Activated effector memory CD4-positive, alpha-beta T cell treated with Interleukin-2 at 50 U/mL for 16 hours (primary cell): ENCODE measurements at regions not wholly inside any gene's neighbourhood (a gene's known extent, or its start where the extent isn't known, plus 50 kb on each side); places are given as distances from the start of the nearest gene placed in this dataset.
"Not testable (repeated sequence)": the region's sequence is repeated elsewhere in the genome, so short reads cannot be mapped to it uniquely, and the experiment has no call there.

Experiments
- DNase-seq: peaks from one replicate; pipeline ENCODE4 v3.0.0-alpha.2; 2020

DNA sequence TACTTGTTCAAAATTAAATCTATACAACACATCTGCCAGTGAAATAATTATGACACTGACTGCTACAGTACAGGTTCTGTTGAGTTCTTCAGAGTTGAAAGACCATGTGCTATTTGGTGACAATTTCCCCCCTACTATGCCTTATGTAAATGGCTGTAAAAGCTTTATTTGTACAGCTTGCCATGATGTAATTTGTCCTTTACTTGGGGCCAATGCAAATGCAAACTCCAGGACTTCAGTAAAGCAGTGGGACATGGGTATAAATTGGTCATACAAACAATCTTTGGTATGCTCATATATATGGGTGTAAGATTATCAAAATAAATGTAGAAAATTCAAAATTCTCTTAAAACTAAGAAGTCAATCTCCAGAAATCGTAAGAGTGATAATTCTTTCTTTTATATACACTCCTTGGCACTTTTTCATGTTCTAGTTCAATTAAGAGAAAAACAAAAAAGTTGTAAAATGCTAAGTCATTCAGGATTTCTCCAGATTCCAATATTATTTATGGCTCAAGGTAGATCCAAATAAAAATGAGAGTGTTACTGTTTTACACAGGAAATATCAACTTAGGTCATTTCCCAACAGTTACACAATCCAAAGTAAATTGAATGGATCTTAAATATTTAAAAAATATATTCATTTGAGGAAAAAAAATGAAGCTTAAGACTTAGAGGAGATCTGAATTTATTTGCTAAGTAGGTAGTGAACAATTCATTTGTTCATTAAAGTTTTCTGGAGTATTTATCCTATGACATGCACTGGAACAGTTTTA lies 1310.5 kb upstream of the CITED2 start:
- no peak for DNase-seq

DNA sequence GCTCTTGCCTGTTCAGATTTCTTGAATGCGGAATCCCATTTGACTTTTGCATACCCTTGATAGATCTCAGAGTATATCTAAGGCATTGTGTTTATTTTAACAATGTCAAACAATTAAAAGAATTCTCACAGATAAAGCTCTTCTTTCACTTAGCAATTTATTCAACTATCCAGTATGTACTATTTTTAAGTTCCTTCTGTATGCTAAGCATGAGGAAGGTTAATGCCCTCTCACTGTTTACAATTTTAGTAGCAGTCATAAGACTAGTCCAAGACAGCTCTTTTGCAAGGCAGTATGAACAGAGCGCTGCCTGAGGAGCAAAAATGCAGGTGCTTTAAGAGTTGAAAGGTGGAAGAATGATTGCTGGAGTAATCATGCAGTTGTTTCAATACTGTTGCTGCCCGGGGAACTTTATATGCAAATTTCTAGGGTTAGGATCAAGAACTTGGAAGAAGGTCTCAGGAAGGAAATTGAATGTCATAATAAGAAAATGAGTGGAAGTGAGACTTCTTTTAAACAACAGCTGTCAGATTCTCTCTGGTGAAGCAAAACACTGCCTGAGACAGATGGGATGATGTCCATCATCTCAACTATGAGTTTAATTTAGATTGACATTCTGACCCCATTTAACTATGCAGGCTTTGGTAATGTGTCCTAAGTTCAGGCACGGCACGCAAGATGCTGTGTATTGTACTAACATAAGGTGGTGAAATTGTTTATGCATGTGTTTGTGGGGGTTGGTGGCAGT lies 1303.5 kb upstream of the CITED2 start:
- DNase-seq: no peak

DNA sequence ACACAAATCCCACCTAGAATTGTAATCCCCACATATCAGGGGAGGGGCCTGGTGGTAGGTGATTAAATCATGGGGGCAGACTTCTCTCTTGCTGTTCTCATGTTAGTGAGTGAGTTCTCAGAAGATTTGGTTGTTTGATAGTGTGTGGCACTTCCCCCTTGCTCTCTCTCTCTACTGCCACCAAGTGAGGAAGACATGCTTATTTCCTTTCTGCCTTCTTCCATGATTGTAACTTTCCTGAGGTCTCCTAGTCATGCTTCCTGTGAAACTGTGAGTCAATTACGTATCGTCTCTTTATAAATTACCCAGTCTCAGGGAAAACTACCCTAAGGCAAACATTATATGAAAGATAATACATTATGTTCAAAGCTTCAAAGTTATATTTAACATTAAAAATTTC lies 1297.5 kb upstream of the CITED2 start:
- DNase-seq: no peak

DNA sequence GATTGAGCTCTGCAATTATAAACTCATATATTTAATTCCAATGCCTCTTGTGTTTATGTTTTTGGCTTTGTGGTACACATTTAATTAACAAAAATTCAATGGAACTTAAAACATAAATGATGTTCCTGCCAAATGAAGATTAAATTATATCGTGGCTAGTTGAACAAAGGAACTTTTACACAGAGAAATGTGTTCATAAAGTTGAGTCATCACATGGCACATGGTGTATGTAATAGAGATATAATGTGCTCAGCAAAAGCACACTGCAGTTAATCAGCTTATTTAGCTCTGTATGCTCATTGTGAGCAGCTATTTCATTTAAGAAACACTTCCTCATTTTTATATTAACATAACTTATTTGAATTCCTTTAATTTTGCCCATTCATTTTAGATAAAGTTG lies 1295.6 kb upstream of the CITED2 start:
- DNase-seq: no peak

DNA sequence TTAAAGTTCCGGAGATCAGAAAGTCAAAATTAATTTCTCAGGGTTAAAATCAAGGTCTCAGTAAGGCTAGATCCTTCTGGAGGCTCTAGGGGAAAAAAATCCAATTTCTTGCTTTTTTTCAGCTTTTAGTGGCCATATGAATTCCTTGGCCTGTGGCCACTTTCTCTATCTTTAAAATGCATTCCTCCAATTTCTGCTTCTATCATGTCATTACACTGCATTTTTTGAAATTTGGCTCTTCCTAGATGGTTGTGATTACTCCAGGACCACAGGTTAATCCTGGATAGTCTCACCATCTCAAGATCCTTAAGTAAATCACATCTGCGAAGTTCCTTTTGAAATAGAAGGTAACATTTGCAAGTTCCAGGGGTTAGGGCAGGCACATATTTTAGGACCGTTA lies 1294.9 kb upstream of the CITED2 start:
- DNase-seq: no peak

DNA sequence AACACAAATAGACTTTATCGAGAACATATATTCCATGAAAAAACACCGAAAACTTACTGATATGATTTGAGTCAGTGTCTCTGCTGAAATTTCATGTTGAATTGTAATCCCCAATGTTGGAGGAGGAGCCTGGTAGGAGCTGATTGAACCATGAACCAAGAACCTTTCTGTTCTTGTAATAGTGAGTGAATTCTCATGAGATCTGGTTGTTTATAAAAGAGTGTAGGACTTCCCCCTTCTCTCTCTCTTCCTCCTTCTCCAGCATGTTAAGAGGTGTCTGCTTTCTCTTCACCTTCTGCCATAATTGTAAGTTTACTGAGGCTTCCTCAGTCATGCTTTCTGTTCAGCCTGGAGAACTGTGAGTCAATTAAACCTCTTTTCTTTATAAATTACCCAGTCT lies 1289.3 kb upstream of the CITED2 start:
- DNase-seq: no peak

DNA sequence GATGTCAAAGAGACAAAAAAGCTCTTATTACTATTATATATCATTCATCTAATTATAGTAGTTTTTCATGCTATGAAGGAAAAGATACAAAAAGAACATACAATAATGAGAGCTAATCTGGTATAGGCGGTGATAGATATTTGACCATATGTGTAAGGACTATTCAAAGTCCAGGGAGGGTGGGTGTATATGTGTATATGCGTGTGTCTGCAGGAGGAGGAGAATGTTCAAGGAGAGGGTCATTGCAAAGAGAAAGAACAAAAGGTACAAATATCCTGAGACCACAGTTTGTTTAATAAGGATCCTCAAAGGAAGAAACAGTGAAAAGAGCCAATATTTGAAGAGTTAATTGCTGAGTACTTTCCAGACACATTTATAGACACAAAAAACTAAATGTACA lies 1288.6 kb upstream of the CITED2 start:
- no peak for DNase-seq

DNA sequence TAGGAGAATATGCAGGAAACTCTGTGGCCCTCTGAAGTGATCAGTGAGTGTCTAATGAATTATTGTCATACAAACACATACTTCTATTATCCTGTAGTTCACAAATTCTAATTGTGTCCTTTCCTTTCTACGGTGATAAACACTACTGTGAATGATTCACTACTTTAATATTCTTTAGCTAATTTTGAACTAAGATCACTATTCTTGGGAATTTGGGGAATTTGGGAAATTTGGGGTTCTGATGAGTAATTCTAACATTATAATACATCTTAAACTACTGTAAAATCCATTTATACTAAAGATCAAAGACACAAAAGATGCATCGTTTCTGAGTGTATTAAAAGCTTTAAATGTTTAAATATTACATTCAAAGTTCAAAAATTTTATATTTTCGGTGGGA lies 1287.2 kb upstream of the CITED2 start:
- no peak for DNase-seq

DNA sequence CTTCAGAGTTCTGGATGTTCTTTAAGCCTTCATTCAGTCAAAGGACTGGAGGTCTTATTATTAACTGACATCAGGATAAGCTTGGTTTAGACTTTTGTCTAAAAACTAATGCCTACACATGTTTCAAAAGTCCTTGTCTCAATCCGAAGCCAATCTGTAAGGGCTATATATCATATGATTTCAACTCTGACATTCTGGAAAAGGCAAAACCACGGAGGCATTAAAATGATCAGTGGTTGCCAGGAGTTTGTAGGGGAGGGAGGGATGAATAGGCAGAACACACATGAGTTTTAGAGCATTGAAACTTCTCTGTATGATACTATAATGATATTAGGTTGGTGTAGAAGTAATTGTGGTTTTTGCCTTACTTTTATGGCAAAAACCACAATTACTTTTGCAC lies 1285.8 kb upstream of the CITED2 start:
- DNase-seq: no peak

DNA sequence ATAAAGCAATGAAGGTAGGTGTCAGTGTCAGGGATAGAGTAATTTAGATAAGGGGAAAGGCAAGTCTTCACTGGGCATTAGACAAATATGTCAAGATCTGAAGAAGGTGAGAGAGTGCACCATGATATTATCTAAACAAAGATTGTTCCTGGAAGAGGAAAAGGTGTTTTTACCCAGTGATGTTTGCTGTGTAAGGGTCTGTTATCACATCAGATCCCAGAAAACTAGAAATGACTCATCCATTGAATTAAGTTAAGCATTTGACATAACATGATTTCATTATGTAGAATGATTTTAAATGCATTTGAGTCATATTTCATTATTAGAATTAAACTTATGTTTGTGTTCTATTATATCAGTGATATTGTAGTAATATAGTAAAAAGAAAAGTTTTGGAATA lies 1279.5 kb upstream of the CITED2 start:
- no peak for DNase-seq

DNA sequence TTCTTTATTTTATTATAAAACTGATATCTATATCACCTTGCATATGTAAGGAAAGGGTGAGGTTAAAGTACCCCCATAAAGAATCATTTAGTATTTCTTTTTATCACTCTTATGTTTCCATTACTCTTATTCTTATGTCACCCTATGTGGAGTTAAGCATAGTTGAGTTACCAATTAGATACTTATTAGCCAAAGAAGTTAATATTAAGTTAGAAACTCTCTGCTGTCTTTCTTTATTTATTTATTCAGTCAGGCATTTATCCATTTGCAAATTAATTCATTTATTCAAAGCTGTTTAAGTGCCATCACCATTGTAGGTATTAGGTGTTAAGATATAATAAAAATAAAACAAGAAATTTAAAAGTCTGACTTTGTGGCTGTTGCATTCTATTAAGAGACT lies 1279.1 kb upstream of the CITED2 start:
- DNase-seq: no peak

DNA sequence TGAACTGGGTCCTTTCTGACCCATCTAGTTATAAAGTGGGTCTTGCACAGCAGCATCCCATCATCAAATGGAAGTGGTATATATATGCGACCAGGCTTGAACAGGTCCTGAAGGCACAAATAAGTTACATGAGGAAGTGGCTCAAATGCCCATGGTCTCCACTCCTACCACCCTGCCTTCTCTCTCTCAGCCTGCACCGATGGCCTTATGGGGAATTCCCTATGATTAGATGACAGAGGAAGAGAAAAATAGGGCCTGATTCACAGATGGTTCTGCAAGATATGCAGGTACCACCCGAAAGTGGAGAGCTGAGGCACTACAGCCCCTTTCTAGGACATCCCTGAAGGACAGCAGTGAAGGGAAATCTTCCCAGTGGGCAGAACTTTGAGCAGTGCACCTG lies 1275.1 kb upstream of the CITED2 start:
- not testable (repeated sequence) for DNase-seq

DNA sequence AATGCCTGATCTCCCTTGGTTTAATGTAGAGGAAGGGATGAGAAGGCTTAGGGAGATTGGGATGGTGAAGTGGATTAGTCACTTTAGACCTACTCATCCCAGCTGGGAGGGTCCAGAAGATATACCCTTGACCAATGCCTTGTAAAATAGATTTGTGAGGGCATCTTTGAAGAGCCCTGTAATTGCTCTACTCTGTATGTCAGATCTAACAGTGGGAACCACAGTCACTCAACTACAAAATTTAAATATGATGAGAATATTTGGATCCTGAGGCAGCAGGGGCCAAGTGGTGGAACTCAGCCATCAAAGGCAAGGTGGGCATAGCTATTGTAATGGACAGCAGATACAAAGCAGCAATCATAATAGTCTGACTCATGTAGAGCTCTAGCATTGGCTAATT lies 1272.9 kb upstream of the CITED2 start:
- DNase-seq: not testable (repeated sequence)

DNA sequence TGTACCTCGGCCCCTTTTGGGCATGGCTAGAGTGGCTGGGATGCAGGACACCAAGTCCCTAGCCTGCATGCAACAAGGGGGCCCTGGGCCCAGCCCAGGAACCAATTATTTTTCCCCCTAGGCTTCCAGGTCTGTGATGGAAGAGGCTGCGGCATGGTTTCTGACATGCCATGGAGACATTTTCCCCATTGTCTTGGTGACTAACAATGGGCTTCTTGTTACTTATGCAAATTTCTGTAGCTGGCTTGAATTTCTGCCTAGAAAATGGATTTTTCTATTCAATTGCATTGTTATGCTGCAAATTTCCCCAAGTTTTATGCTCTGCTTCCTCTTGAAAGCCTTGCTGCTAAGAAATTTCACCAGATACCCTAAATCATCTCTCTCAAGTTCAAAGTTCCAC lies 1269.6 kb upstream of the CITED2 start:
- no peak for DNase-seq

DNA sequence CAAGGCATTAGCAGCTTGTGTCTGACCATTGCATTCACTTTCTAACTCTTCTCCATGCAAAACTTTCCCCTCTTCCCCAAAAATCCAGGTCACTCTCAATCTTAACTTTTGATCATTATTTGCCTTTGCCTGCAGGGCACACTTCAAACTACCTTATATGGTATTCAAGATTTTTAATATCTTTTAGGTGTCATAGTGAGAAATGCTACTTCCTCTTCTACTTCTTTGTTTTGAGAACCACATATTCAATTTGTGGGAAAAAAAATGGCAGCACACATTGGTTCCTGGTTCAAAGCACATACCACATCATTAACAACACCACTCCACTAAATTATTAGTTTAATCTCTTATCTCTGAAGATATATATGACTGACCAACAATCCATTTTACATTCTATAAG lies 1267.0 kb upstream of the CITED2 start:
- no peak for DNase-seq

DNA sequence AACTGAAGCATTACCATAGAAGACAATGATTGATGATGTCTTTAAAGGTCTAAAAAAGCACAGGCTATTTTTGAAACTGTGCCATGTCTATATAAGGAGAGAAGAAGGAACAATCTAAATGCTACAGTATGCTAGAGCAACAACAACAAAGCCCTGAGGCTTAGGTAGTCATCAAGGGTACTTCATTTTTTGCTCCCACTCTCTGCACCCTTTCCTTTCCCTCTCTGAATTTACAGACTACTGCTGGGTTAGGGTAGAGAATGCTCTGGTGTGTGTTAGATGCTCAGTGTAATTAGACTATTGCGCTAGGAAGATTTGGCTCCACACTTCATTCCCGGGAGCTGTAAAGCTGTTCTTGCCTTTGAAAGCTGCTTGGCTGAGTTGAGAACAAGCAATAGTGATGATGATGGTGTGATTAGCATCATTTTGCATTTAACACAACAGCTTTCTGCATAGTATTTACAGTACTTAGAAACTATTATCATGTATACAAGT lies 1262.5 kb upstream of the CITED2 start:
- no peak for DNase-seq

DNA sequence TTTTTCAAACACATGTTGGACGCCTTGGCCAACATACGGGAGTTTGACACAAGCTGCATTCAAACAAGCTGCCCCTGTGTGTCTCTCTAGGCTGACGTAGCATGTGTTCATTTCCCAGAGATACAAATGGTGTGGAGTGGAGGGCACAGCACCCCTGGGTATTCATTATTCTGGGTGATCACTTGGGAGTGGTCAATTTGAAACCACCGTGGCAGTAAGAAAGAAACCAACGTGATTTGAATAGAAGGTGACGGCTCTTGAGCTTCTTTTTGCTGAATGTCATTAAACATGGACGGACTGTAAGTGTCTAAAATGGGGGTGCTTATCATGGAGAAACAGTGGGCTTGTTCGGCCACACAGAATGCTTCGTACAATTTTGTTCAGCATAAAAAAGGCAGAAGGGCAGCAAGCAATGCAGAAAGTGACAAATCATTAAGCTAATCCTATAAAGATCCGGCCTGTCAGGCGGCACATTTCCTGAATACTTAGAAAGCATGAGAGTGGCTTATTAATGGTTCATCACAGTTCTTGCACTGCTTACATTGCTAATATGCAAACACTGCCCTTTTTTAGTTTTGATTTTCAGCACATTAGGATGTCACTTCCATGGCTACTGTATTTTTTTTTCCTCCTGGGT lies 1261.9 kb upstream of the CITED2 start:
- DNase-seq: no peak

DNA sequence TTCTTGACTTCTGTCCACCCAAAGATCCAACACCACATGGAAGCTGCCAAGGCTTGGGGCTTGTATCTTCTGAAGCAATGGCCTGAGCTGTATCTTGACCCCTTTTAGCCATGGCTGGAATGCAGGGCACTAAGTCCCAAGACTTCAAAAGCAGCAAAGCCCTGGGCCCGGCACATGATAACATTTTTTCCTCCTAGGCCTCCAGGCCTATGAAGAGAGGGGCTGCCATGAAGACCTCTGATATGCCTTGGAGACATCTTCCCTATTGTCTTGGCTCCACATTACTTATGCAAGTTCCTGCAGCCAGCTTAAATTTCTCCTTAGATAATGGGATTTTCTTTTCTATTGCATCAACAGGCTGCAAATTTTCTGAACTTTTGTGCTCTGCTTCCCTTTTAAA lies 1252.6 kb upstream of the CITED2 start:
- no peak for DNase-seq

DNA sequence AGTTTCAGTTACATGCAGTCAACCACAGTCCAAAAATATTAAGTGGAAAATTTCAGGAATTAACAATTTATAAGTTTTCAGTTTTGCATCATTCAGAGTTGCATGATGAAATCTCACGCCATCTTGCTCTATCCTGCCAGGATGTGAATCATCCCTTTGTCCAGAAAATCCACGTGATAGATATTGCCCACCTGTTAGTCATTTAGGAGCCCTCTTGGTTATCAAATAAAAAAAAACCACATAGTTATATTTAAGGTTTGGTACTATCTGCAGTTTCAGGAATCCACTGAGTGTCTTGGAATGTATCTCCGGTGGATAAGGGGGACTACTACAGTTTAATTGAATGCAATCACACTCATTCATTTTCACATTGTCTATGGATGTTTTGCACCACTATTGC lies 1249.0 kb upstream of the CITED2 start:
- DNase-seq: no peak

DNA sequence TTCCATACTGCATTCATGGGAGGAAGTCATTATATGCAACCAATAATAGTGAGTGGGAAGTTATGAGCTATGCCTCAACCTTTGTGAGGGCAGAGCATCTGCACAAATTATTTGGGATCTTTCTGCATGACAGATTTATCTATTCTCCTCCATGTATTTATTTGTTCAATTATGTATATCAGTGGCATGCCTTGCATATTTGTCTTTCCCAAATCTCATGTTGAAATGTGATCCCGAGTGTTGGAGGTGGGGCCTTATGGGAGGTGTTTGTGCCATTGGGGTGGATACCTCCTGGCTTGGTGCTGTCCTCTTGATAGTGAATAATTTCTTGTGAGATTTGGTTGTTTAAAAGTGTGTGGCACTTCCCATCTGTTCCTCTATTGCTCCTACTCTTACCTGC lies 1246.0 kb upstream of the CITED2 start:
- DNase-seq: no peak

DNA sequence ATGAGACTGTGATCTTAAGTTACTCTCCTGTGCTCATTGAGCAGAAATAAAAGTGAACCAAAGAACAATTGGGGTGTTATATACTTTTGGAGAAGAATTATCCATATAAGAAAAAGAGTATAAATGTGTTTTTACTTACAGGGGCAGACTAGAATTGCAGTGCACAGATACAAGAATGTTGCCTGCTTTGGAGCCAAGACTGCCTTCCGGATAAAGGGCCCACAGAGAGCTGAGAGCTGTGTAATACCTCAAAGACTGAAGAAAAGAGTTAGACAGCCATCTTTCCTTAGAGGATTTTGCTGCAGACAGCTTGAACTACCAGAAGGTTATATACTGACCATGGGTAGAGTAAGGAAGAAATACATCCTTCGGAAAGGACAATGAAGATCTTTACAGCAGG lies 1235.5 kb upstream of the CITED2 start:
- no peak for DNase-seq

DNA sequence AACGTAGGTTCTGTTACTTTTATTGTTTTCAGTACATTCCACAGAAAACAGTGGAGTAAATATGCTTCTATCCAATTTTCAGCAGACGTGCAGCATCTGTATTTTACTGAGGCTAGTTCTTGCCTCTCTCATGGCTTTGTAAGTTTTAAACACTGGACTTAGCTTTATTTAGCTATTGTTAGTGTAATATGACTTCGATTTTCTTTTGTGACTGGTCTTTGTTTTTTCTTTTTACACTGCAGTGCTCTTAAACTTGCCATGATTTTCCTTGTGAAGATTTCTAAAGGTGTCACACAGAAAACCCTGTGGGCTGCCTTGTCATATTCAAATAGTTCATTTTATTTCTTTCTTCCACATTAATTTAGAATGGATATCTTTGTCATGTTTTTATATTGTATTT lies 1234.9 kb upstream of the CITED2 start:
- DNase-seq: no peak

DNA sequence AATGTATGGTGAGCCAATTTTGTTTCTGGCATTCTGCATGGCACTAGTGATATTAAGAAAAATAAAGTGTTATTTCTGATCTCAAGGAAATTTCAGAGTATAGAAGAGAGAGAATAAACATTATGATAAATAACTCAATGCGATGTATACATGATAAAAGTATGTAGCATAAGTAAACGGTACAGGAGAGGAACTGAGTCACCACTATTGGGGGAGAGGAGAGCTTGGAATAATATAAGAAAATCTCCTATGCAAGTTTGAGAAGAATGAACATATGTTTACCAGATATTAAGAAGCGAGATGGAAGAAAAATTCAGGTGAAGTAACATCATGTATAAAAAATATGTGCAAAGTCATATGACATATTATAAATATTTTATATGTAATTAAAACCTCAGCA lies 1230.3 kb upstream of the CITED2 start:
- DNase-seq: no peak
